HCT116 (cell line): ENCODE measurements at regions not wholly inside any gene's neighbourhood (a gene's known extent, or its start where the extent isn't known, plus 50 kb on each side); places are given as distances from the start of the nearest gene placed in this dataset.

Experiments used
- ATAC-seq: fragments of 200-7000 bp; cut with Tn5 transposase; 2 replicates; pipeline ENCODE4 v1.9.1; 2020; ENCODE audit warnings: mild to moderate bottlenecking, moderate library complexity
- BruUV-seq: library from RNA; stranded (reverse); fragments of 400-500 nt; replicated peaks from 2 replicates; lab custom pipeline; 2021; lab: Mats Ljungman, UMichigan
- CTCF ChIA-PET: fragments of 300-600 bp; sonication (Branson Sonifier 250); formaldehyde crosslinking; loops from one replicate; lab custom pipeline; 2021; ENCODE audit warnings: antibody characterized with exemption; lab: Charles Lee
- POLR2A ChIA-PET: fragments of 300-600, 350-600 bp; sonication (Branson Sonifier 250); formaldehyde crosslinking; loops from one replicate; lab custom pipeline; 2021; ENCODE audit warnings: antibody characterized with exemption; lab: Charles Lee
- RAD21 ChIA-PET, 2 experiments: fragments of 300-600 bp; sonication (Branson Sonifier 250); formaldehyde crosslinking; loops; one replicate each; lab custom pipeline; 2023; ENCODE audit warnings: low total read pairs in 2 of 2; ENCODE audit not compliant: uncharacterized antibody in 2 of 2, unreplicated experiment in 2 of 2, low non-redundant PET in 1 of 2; lab: Charles Lee
- DNase-seq: peaks from one replicate; pipeline ENCODE4 v3.0.0-alpha.2; 2010; ENCODE audit warnings: low read depth, low spot score
- H2AFZ ChIP-seq: fragments of 200-600 bp; shearing (Covaris generic), sonication (generic); 2 replicates; pipeline ENCODE4 v1.6.1; 2017; ENCODE audit warnings: low read depth, mixed run types, mixed read lengths, antibody characterized with exemption, low read length; ENCODE audit not compliant: poor library complexity, severe bottlenecking
- H3K27ac ChIP-seq: 2 replicates; pipeline ENCODE4 v1.5.1; 2012; ENCODE audit warnings: low read depth, low read length
- H3K27me3 ChIP-seq: fragments of 200-600 bp; sonication (generic); 2 replicates; pipeline ENCODE4 v1.6.1; 2016; ENCODE audit warnings: mixed run types, low read length, mixed read lengths; ENCODE audit not compliant: insufficient read depth
- H3K36me3 ChIP-seq, 2 experiments: fragments of 200-500 bp in 1 of 2; fragments of 200-600 bp in 1 of 2; sonication (Bioruptor generic) in 1 of 2; sonication (generic) in 1 of 2; 2 replicates each; pipeline versions ENCODE4 v1.5.1 to v1.6.1; 2014 to 2016; ENCODE audit warnings: low read length in 2 of 2, inconsistent platforms in 1 of 2, mixed read lengths in 1 of 2, mixed run types in 1 of 2; ENCODE audit not compliant: insufficient read depth in 2 of 2, control insufficient read depth in 1 of 2
- H3K4me1 ChIP-seq, 2 experiments: fragments of 200-600 bp in 1 of 2; sonication (generic) in 1 of 2; 2 replicates each; pipeline versions ENCODE4 v1.5.1 to v1.6.1; 2012 to 2017; ENCODE audit warnings: low read length in 2 of 2, inconsistent platforms in 1 of 2, mild to moderate bottlenecking in 1 of 2, mixed read lengths in 1 of 2, mixed run types in 1 of 2, moderate library complexity in 1 of 2; ENCODE audit not compliant: insufficient read depth in 2 of 2, control insufficient read depth in 1 of 2
- H3K4me2 ChIP-seq: fragments of 200-600 bp; sonication (generic); 2 replicates; pipeline ENCODE4 v1.6.1; 2017; ENCODE audit warnings: mixed run types, low read length, mixed read lengths
- H3K4me3 ChIP-seq, 2 experiments: fragments of 200-600 bp in 1 of 2; sonication (generic) in 1 of 2; replicated peaks in 1 of 2; 2 replicates each; pipeline ENCODE4 v1.5.1; 2011 to 2016; ENCODE audit warnings: low read length in 2 of 2, control low read depth in 1 of 2, low read depth in 1 of 2, mild to moderate bottlenecking in 1 of 2, mixed read lengths in 1 of 2, mixed run types in 1 of 2
- H3K79me2 ChIP-seq: fragments of 200-600 bp; sonication (generic); 2 replicates; pipeline ENCODE4 v1.6.1; 2017; ENCODE audit warnings: mild to moderate bottlenecking, mixed run types, low read length, moderate library complexity, mixed read lengths; ENCODE audit not compliant: insufficient read depth
- H3K9ac ChIP-seq: fragments of 200-600 bp; sonication (generic); 2 replicates; pipeline ENCODE4 v1.6.1; 2016; ENCODE audit warnings: low read length, mixed read lengths
- H3K9me2 ChIP-seq: fragments of 200-600 bp; sonication (generic), shearing (Covaris generic); 2 replicates; pipeline ENCODE4 v1.6.1; 2017; ENCODE audit warnings: mixed run types, mild to moderate bottlenecking, moderate library complexity; ENCODE audit not compliant: insufficient read depth
- H3K9me3 ChIP-seq, 2 experiments: fragments of 200-500 bp in 1 of 2; fragments of 200-600 bp in 1 of 2; sonication (Bioruptor generic) in 1 of 2; sonication (generic) in 1 of 2; 2 replicates each; pipeline ENCODE4 v1.6.1; 2014 to 2017; ENCODE audit warnings: low read length in 2 of 2, mixed read lengths in 2 of 2, inconsistent platforms in 1 of 2, low read depth in 1 of 2, mild to moderate bottlenecking in 1 of 2, mixed run types in 1 of 2, moderate library complexity in 1 of 2; ENCODE audit not compliant: control insufficient read depth in 1 of 2, insufficient read depth in 1 of 2
- H4K20me1 ChIP-seq: fragments of 200-600 bp; sonication (generic), shearing (Covaris generic); 2 replicates; pipeline ENCODE4 v1.6.1; 2017; ENCODE audit warnings: mixed run types, mild to moderate bottlenecking, moderate library complexity; ENCODE audit not compliant: insufficient read depth
- EGR1 ChIP-seq: IDR thresholded peaks from 2 replicates; pipeline ENCODE4 v1.6.1; 2012; ENCODE audit warnings: low read depth
- ELF1 ChIP-seq: IDR thresholded peaks from 2 replicates; pipeline ENCODE4 v1.6.1; 2012; ENCODE audit warnings: low read depth, borderline replicate concordance
- EZH2 ChIP-seq: fragments of 200-600 bp; sonication (generic); IDR thresholded peaks from 2 replicates; pipeline ENCODE4 v1.6.1; 2017; ENCODE audit warnings: antibody characterized with exemption, mixed run types
- FOSL1 ChIP-seq: IDR thresholded peaks from 2 replicates; pipeline ENCODE4 v1.6.1; 2012; ENCODE audit warnings: low read depth
- POLR2A ChIP-seq: IDR thresholded peaks from 2 replicates; pipeline ENCODE4 v1.7.0; 2011; ENCODE audit warnings: borderline replicate concordance; ENCODE audit not compliant: insufficient read depth, insufficient read length; ENCODE audit errors: extremely low read depth
- RAD21 ChIP-seq: IDR thresholded peaks from 2 replicates; pipeline ENCODE4 v1.6.1; 2012; ENCODE audit warnings: low read depth, mild to moderate bottlenecking
- REST ChIP-seq: IDR thresholded peaks from 2 replicates; pipeline ENCODE4 v1.6.1; 2012; ENCODE audit warnings: low read depth
- SIN3A ChIP-seq: IDR thresholded peaks from 2 replicates; pipeline ENCODE4 v1.6.1; 2012; ENCODE audit warnings: low read depth
- SP1 ChIP-seq: IDR thresholded peaks from 2 replicates; pipeline ENCODE4 v1.6.1; 2012; ENCODE audit warnings: low read depth
- SRF ChIP-seq: IDR thresholded peaks from 2 replicates; pipeline ENCODE4 v1.6.1; 2012; ENCODE audit warnings: low read depth
- TCF7L2 ChIP-seq: IDR thresholded peaks from 2 replicates; pipeline ENCODE4 v1.7.0; 2011; ENCODE audit warnings: borderline replicate concordance, inconsistent platforms; ENCODE audit not compliant: insufficient read depth, insufficient read length; ENCODE audit errors: extremely low read depth
- ZBTB33 ChIP-seq: IDR thresholded peaks from 2 replicates; pipeline ENCODE4 v1.6.1; 2011; ENCODE audit warnings: mild to moderate bottlenecking, low read length, moderate library complexity; ENCODE audit not compliant: insufficient replicate concordance; ENCODE audit errors: extremely low read depth
- ZFX ChIP-seq: fragments of 450-650 bp; IDR thresholded peaks from 2 replicates; pipeline ENCODE4 v1.6.1; 2017
- intact Hi-C: fragments of 100-400 bp; cut with micrococcal nuclease; formaldehyde crosslinking; loops from 2 replicates; pipeline ENCODE4 v1.10.0; 2022
- TF ChIP-seq, protein P1 (sequence below): IDR thresholded peaks from 2 replicates; pipeline ENCODE4 v1.6.1; 2012
- TF ChIP-seq, protein P2 (sequence below), 3 experiments: fragments of 200-600 bp in 1 of 3; sonication (generic) in 1 of 3; IDR thresholded peaks in 2 of 3; conservative IDR thresholded peaks in 1 of 3; 2 replicates each; pipeline ENCODE4 v1.5.1; 2012 to 2017; ENCODE audit warnings: low read depth in 2 of 3, low read length in 2 of 3, antibody characterized with exemption in 1 of 3, borderline replicate concordance in 1 of 3, control low read depth in 1 of 3, mild to moderate bottlenecking in 1 of 3, mixed read lengths in 1 of 3, mixed run types in 1 of 3, moderate library complexity in 1 of 3; ENCODE audit not compliant: insufficient read depth in 1 of 3

GRCh38 chr7:68770649-68771048 is 827.6 kb upstream of the AUTS2 start (continued):
- TF ChIP-seq ZBTB33 (no peak), RAD21 (no peak), ELF1 (no peak), TCF7L2 (no peak), POLR2A (no peak), SRF (no peak), FOSL1 (no peak)
- TF ChIP-seq, protein P1, sequence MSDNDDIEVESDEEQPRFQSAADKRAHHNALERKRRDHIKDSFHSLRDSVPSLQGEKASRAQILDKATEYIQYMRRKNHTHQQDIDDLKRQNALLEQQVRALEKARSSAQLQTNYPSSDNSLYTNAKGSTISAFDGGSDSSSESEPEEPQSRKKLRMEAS = no peak
- TF ChIP-seq, protein P2, sequence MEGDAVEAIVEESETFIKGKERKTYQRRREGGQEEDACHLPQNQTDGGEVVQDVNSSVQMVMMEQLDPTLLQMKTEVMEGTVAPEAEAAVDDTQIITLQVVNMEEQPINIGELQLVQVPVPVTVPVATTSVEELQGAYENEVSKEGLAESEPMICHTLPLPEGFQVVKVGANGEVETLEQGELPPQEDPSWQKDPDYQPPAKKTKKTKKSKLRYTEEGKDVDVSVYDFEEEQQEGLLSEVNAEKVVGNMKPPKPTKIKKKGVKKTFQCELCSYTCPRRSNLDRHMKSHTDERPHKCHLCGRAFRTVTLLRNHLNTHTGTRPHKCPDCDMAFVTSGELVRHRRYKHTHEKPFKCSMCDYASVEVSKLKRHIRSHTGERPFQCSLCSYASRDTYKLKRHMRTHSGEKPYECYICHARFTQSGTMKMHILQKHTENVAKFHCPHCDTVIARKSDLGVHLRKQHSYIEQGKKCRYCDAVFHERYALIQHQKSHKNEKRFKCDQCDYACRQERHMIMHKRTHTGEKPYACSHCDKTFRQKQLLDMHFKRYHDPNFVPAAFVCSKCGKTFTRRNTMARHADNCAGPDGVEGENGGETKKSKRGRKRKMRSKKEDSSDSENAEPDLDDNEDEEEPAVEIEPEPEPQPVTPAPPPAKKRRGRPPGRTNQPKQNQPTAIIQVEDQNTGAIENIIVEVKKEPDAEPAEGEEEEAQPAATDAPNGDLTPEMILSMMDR (IDR thresholded peaks at IDR 0.05 in 2 of 3, conservative IDR thresholded peaks at IDR 0.05 in 1 of 3; ENCODE audit: borderline replicate concordance in 1 of 3, insufficient read depth in 1 of 3, low read depth in 2 of 3, low read length in 2 of 3) = no peak

DNA sequence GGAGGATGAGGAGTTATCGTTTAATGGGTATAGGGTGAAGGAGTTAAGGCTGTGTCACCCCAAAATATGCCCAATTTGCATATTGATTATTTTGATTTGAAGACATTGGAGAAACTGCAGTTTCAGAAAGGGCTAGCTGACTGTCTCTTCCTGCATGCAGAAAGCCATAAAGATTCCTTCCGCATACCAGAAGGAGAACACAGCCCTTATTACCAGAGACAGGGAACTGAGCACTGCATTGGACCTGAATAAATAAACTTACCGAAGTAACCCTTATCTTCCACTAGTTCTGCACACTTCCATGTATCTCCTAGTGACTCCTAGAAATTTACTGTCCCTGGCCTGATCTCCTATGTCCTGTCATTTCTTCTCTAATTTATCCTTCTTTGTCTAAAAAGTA is 821.9 kb upstream of the AUTS2 start:
- H2AFZ ChIP-seq = no peak overlapping the region
- H3K36me3 ChIP-seq = no peaks in the 10 kb centered on the region
- H4K20me1 ChIP-seq = no peaks in the 10 kb centered on the region; the same call in 1 of the 2 replicates
- no peaks in the 10 kb centered on the region for H3K4me1 ChIP-seq
- H3K4me2 ChIP-seq = no peak overlapping the region
- no peak overlapping the region for H3K9ac ChIP-seq
- no TSS peak for BruUV-seq
- ChIA-PET POLR2A (no interaction called here), RAD21 (no interaction called here), CTCF (no interaction called here)
- intact Hi-C loops = no loop called here
- no peaks in the 10 kb centered on the region; a peak in 1 of 4 replicates for H3K9me3 ChIP-seq
- no peaks in the 10 kb centered on the region for H3K9me2 ChIP-seq
- no peaks in the 10 kb centered on the region for H3K27me3 ChIP-seq
- no peak overlapping the region for H3K27ac ChIP-seq
- TF ChIP-seq EGR1 (no peak), SRF (no peak), FOSL1 (no peak), SP1 (no peak), ZBTB33 (no peak), SIN3A (no peak), ZFX (no peak), REST (no peak), EZH2 (no peak)
- ATAC-seq (no peak), DNase-seq (no peak)
- no peaks in the 10 kb centered on the region for H3K79me2 ChIP-seq
- H3K4me3 ChIP-seq = no peak overlapping the region
